Fibroblast of pulmonary artery (primary cell): ENCODE measurements at regions not wholly inside any gene's neighbourhood (a gene's known extent, or its start where the extent isn't known, plus 50 kb on each side); places are given as distances from the start of the nearest gene placed in this dataset.
A peak's percentile ranks its signal among the peaks of the same experiment; 100 is the strongest.

Source experiments
- DNase-seq: peaks from one replicate; pipeline ENCODE4 v3.0.0-alpha.2; 2010; ENCODE audit warnings: low read depth
- H3K4me3 ChIP-seq: replicated peaks from 2 replicates; pipeline ENCODE4 v1.5.1; 2011; ENCODE audit warnings: low read depth, mild to moderate bottlenecking, control low read depth, low read length, moderate library complexity
- CTCF ChIP-seq: IDR thresholded peaks from 2 replicates; pipeline ENCODE4 v1.5.1; 2011; ENCODE audit warnings: mild to moderate bottlenecking, control low read depth, low read length, inconsistent platforms; ENCODE audit errors: missing control alignments

- DNase-seq: peak; percentile 10
- no peak overlapping the region for H3K4me3 ChIP-seq
- no peak for TF ChIP-seq CTCF
Observed at GRCh38 chr4:112840061-112840460, 203.1 kb downstream of the LARP7 start.

- no peak for DNase-seq
- H3K4me3 ChIP-seq: no peak overlapping the region
- no peak for TF ChIP-seq CTCF
Observed at GRCh38 chr4:112840619-112841018, 203.7 kb downstream of the LARP7 start.

GRCh38 chr4:112842513-112842912 is 205.6 kb downstream of the LARP7 start:
- TF ChIP-seq CTCF: no peak
- H3K4me3 ChIP-seq: no peak overlapping the region
- DNase-seq: no peak

- no peak overlapping the region for H3K4me3 ChIP-seq
- TF ChIP-seq CTCF: no peak
Observed at GRCh38 chr4:112845386-112845785, 204.1 kb upstream of the ANK2 start.

GRCh38 chr4:112847045-112847444 is 202.4 kb upstream of the ANK2 start:
- no peak for DNase-seq
- no peak overlapping the region for H3K4me3 ChIP-seq
- TF ChIP-seq CTCF: no peak

More at GRCh38 chr4:112845386-112845785, 204.1 kb upstream of the ANK2 start:
- no peak for DNase-seq

GRCh38 chr4:112847781-112848180 is 201.7 kb upstream of the ANK2 start:
- DNase-seq: no peak
- no peak for TF ChIP-seq CTCF

GRCh38 chr4:112848911-112849310 is 200.5 kb upstream of the ANK2 start:
- DNase-seq: no peak
- no peak for TF ChIP-seq CTCF
- no peak overlapping the region for H3K4me3 ChIP-seq

More at GRCh38 chr4:112847781-112848180, 201.7 kb upstream of the ANK2 start:
- H3K4me3 ChIP-seq: no peak overlapping the region
